Hepatocyte (in vitro differentiated cells): ENCODE measurements at regions not wholly inside any gene's neighbourhood (a gene's known extent, or its start where the extent isn't known, plus 50 kb on each side); places are given as distances from the start of the nearest gene placed in this dataset.
"Not testable (repeated sequence)": the region's sequence is repeated elsewhere in the genome, so short reads cannot be mapped to it uniquely, and the experiment has no call there.

Experiments
- EZH2 ChIP-seq: fragments of 200-600 bp; sonication (generic); IDR thresholded peaks from 2 replicates; pipeline ENCODE4 v1.6.1; 2016; ENCODE audit warnings: antibody characterized with exemption, mild to moderate bottlenecking, borderline replicate concordance
- EZH2phosphoT487 ChIP-seq: fragments of 200-600 bp; sonication (generic); IDR thresholded peaks from one replicate; pipeline ENCODE4 v1.6.1; 2018; ENCODE audit warnings: antibody characterized with exemption, mild to moderate bottlenecking, low read depth, moderate library complexity; ENCODE audit not compliant: unreplicated experiment, severe bottlenecking
- TF ChIP-seq, protein P1 (sequence below): fragments of 200-600 bp; sonication (generic); IDR thresholded peaks from 2 replicates; pipeline ENCODE4 v1.5.1; 2016; ENCODE audit warnings: antibody characterized with exemption, mild to moderate bottlenecking; ENCODE audit not compliant: poor library complexity

DNA sequence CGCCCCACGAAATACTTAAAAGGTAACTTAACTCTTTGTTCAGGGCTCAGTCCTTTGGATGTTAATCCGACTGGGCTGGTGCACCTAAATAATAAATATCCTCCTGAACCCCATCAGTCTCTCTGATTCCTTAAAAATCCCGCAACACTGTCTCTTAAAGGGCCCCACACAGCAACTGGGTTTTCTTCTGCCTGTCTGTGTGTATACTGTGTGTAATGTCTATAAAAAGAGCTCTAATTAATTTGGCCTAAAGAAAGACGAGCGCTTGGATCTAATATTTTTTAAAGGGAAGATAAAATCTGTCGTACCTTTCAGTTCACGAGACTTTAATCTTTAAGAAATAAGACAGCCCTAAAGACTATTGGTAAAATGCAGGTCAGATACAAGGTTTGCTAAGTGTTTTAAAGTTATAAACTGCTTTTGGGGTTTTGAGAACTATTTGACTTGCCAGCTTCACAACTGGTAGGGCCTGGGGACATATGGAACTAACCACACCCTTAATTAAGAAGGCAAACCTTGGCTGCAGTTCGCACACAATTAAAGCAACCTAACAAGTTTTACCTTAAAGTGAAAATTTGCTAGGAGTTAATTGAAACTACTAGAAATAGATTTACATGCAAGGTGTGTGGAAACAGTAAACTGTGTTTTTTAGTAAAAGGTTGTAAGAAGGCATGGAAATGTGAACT lies 100.0 kb upstream of the GPR6 start:
- TF ChIP-seq, protein P1, sequence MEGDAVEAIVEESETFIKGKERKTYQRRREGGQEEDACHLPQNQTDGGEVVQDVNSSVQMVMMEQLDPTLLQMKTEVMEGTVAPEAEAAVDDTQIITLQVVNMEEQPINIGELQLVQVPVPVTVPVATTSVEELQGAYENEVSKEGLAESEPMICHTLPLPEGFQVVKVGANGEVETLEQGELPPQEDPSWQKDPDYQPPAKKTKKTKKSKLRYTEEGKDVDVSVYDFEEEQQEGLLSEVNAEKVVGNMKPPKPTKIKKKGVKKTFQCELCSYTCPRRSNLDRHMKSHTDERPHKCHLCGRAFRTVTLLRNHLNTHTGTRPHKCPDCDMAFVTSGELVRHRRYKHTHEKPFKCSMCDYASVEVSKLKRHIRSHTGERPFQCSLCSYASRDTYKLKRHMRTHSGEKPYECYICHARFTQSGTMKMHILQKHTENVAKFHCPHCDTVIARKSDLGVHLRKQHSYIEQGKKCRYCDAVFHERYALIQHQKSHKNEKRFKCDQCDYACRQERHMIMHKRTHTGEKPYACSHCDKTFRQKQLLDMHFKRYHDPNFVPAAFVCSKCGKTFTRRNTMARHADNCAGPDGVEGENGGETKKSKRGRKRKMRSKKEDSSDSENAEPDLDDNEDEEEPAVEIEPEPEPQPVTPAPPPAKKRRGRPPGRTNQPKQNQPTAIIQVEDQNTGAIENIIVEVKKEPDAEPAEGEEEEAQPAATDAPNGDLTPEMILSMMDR = not testable (repeated sequence)
- not testable (repeated sequence) for TF ChIP-seq EZH2phosphoT487, EZH2
